LNCAP (cell line): ENCODE measurements at regions not wholly inside any gene's neighbourhood (a gene's known extent, or its start where the extent isn't known, plus 50 kb on each side); places are given as distances from the start of the nearest gene placed in this dataset.

Experiments used
- TF ChIP-seq, protein P1 (sequence below): fragments of 450-650 bp; IDR thresholded peaks from 2 replicates; pipeline ENCODE4 v1.5.1; 2017; ENCODE audit warnings: mild to moderate bottlenecking

DNA sequence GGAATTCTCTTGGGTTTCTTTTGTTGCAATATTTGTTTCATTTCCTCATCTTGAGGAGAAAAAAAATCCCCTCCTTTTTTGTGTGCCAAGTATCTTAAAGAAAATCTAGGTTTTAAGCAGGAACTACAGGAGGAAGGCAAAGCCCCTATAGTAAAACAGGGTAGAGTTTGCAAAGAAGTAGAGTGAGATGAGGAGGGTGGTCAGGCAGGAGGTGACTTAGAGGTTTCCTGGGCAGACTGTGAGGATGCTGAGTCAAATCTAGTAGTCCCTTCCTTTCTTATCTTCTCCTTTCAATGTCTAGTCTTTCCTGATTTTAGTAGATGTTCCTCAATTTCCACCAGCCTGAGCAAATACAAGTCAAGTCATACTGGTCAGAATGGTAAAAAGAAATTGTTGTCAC, 222.5 kb downstream of the PMAIP1 start:
- TF ChIP-seq, protein P1, sequence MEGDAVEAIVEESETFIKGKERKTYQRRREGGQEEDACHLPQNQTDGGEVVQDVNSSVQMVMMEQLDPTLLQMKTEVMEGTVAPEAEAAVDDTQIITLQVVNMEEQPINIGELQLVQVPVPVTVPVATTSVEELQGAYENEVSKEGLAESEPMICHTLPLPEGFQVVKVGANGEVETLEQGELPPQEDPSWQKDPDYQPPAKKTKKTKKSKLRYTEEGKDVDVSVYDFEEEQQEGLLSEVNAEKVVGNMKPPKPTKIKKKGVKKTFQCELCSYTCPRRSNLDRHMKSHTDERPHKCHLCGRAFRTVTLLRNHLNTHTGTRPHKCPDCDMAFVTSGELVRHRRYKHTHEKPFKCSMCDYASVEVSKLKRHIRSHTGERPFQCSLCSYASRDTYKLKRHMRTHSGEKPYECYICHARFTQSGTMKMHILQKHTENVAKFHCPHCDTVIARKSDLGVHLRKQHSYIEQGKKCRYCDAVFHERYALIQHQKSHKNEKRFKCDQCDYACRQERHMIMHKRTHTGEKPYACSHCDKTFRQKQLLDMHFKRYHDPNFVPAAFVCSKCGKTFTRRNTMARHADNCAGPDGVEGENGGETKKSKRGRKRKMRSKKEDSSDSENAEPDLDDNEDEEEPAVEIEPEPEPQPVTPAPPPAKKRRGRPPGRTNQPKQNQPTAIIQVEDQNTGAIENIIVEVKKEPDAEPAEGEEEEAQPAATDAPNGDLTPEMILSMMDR: no peak

DNA sequence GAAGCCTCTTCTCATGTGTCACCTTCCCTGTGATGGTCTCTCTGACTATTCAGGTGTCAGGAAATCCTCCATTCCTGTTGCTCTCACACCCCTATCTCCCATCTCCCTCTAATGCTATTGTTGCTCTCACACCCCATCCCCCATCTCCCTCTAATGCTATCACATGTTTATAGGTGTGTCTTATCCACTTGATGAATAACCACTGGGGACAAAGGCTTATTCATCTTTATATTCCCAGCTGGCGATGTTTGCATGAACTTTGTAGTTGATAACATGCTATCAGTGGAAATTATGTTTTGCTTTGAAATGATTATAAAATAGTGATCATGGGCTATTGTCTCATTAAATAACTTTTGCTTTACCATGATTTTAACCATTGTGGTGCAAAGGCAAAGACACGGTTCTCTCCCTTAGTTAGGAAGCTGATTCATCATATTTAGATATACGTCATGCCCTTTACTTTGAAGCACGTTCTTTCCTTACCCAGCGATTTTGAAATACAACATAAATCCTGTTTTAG, 220.5 kb downstream of the PMAIP1 start:
- TF ChIP-seq, protein P1: no peak

GRCh38 chr18:60117321-60117720, 217.5 kb downstream of the PMAIP1 start:
- TF ChIP-seq, protein P1: no peak

DNA sequence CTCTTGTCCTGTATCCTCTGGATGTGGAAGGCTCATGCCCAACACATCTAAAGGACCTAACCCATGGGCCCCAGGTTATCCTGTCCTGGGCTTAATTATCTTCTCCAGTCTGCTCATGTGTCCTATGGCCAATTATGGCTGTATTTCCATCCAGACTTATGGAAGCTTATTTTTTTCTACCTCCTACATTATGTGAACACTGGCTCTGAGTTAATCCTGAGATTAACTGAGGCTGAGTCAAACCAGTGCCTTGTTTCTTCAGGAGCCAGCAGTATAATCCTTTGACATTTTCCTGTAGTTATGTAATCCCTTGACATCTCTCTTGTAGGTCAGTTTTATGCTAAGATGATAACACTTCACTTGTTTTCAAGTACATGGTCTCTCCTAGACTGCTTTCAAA, 213.6 kb downstream of the PMAIP1 start:
- TF ChIP-seq, protein P1: no peak

GRCh38 chr18:60112369-60112768, 212.6 kb downstream of the PMAIP1 start:
- TF ChIP-seq, protein P1: no peak

DNA sequence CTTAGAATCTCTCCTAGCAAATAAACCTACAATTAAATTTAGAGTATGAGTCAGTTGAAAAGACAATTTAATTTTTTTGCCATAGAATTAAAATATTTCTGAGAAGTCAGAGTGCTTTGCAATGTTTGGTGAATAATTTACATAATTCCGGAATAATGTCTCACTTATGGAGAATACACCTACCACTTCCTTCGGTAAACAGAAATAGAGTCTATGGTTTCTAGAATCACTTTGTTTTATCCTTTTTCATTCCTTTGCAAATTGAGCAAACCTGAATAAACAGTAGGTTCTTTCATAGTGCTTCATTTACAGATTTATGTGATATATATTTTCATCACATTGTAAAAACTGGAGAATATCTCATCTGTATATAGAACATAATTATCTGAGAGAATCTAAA, 211.7 kb downstream of the PMAIP1 start:
- TF ChIP-seq, protein P1: no peak

GRCh38 chr18:60110836-60111235, 211.0 kb downstream of the PMAIP1 start:
- TF ChIP-seq, protein P1: no peak

DNA sequence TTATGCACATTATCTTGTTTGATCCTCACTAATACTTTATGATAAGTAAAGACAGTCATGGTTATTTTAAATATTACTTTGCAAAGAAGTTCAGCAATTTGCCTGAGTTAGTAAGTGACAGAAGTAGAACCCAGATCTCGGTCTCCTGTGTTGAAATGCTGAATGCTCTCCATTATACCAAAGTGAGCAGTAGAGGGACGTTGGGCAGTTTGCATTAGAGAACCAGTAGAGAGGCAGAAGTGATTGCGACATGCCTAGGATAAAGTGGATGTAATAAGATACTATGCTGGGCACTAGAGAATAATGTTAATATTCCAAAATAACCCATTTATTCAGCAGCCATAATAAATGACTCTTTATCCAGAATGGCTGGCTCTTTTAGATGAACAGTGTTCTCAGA, 201.0 kb downstream of the PMAIP1 start:
- TF ChIP-seq, protein P1: no peak
